ENCODE measurements at regions not wholly inside any gene's neighbourhood (a gene's known extent, or its start where the extent isn't known, plus 50 kb on each side); places are given as distances from the start of the nearest gene placed in this dataset.

DNA sequence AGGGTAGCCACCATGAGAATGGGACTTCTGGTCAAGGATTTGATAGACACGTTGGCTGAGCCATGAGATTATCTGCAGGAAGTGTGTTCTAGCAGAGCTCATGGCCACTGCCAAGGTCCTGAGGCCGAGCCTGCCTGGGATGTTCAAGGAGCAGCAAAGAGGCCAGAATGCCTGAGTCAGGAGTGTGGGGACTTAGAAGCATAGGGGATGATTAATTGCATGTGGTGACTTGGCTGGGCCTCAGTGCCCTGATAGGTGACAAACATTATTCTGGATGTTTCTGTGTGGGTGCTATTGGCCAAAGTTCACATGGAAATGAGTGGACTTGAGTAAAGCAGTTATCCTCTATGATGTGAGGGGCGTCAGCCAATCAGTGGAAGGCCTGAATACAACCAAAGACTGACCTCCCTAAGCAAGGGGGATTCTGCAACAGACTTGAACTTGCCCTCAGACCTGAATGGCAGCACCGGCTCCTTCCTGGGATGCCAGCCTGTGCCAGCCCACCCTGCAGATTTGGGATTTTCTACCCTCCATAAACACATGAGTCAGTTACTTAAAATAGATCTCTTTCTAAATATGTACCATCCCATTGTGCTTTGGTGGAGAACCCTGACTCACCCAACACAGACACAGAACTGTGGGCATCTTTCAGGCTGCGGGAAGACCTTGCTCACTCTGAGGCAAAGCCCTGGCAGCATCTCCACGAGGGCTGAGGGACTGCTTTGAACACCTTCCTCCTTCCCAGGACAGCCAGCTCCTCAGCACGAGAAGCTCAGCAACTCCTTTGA lies 363.9 kb upstream of the MGMT start:
- no peak for DNase-seq (ENCODE audit: low read depth in 2 of 2)

DNA sequence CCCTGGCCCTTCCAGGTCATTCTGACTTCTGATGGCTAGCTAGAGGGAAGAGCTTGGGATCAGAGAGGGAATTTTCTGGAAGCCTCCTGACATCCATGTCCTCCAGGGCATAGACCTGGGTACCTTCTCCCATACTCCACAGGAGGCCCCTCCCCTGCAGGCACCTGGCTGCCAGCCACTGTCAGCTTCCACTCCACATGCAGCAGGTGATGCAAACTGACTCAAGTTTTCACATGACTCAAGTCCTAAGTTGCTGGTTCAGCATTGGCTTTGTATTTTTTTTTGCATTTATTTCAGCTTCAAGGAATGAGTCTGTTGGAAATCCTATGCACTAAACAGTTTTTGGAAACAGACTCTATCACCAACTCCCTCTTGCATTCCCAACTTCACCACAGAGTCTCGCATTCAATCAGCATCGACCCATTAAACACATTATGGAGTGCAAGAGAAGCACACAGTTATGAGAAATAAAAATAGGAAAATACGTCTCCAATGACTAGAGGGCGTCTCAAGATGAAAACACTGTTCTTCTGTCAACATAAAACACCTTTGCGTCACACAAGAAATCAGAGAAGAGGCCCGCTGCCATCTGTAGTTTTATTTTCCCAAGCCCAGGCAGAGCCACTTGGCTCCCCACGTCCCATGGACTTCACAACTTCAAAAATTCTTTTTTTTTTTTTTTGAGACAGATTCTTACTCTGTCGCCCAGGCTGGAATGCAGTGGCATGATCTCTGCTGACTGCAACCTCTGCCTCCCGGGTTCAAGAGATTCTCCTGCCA lies 362.6 kb upstream of the MGMT start:
- no peak for DNase-seq (ENCODE audit: low read depth in 2 of 2)

DNA sequence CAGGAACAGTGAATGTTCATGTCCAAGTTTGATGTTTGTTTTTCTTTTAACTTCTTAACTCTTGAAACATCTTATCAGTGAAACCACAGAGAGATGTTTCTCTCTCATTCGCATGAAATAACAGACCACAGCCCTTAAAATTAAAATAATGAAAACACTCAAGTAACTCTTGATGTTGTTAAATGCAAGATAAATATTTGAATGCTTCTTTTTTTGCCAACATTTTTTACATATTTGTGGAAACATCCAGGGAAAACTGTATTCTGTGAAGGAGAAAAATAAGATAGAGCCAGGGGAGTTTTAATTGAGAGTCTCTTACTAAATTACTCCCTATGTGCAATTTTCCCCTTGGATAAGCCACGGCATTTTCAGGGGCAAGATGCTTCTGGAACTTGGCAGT lies 361.8 kb upstream of the MGMT start:
- DNase-seq (ENCODE audit: low read depth in 2 of 2) = no peak

GRCh38 chr10:129106314-129106713 lies 360.7 kb upstream of the MGMT start:
- no peak for DNase-seq (ENCODE audit: low read depth in 2 of 2)

DNA sequence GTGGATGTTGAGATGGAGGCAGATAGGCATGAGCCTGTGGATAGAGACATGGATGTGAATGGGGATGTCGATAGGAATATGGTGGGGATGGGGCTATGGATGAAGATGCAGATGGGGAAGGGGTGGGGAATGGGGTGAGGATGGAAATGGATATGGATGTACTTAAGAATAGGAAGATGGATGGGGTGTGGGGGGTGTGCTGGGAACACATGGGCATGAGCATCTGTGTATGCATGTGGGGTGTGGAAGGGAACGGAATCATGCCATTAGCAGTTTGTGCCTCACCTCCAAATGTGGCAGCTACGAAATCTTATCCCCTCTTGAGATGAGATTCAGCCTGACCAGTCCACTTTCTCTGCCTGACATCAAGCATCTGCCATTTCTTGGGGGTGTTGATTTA lies 359.5 kb upstream of the MGMT start:
- DNase-seq (ENCODE audit: low read depth in 2 of 2) = no peak

GRCh38 chr10:129108378-129108777 lies 358.7 kb upstream of the MGMT start:
- DNase-seq (ENCODE audit: low read depth in 2 of 2) = no peak

DNA sequence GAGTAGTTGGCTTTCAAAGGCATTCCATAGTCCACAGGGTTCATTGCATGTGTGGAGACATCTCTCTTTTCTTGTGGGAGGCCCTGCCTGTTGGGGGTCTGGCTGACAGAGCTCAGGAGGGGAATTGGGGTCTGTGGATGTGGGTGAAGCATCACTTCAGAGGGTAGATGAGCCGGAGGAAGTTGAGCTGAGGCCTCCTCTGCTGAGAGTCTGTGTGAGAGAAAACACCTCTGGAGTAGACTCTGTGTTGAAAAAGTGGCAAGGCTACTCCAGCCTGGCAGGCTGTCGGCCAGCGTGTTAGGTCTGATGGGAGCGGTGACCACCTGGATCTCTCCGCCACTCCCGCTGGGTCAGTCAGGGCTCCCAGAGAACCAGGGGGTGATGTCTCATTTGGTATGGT lies 358.0 kb upstream of the MGMT start:
- DNase-seq (ENCODE audit: low read depth in 2 of 2) = no peak

DNA sequence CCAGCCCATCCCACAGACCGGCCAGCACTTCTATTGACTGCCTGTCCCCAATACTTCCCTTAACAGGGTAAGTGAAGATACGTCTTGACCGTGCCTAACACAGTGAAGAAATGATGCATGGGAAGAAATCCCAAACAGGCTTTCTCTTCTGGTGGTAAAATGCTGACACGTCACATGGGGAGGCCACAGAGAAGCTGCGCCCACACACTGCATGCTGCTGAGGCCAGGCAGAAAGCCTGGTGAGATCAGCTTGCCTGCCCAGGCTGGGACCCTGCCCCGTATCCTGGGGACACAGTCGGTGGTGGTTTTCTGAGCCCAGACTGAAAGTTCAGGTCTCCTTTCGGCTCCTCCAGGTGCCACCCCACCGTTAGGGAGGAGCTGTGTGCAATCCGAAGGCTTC lies 356.3 kb upstream of the MGMT start:
- DNase-seq (ENCODE audit: low read depth in 2 of 2) = no peak

- no peak for DNase-seq (ENCODE audit: low read depth in 2 of 2)
Measured at GRCh38 chr10:129111922-129112321, 355.1 kb upstream of the MGMT start.

- DNase-seq (ENCODE audit: low read depth in 2 of 2) = no peak
Measured at GRCh38 chr10:129114588-129114987, 352.5 kb upstream of the MGMT start.

- DNase-seq (ENCODE audit: low read depth in 2 of 2) = no peak
Measured at GRCh38 chr10:129116371-129116770, 350.7 kb upstream of the MGMT start.

- no peak for DNase-seq (ENCODE audit: low read depth in 2 of 2)
Measured at GRCh38 chr10:129120441-129120840, 346.6 kb upstream of the MGMT start.

GRCh38 chr10:129122846-129123245 lies 344.2 kb upstream of the MGMT start:
- DNase-seq (ENCODE audit: low read depth in 2 of 2) = no peak

GRCh38 chr10:129123428-129123827 lies 343.6 kb upstream of the MGMT start:
- DNase-seq (ENCODE audit: low read depth in 2 of 2) = no peak

- no peak for DNase-seq (ENCODE audit: low read depth in 2 of 2)
Measured at GRCh38 chr10:129126982-129127381, 340.1 kb upstream of the MGMT start.

DNA sequence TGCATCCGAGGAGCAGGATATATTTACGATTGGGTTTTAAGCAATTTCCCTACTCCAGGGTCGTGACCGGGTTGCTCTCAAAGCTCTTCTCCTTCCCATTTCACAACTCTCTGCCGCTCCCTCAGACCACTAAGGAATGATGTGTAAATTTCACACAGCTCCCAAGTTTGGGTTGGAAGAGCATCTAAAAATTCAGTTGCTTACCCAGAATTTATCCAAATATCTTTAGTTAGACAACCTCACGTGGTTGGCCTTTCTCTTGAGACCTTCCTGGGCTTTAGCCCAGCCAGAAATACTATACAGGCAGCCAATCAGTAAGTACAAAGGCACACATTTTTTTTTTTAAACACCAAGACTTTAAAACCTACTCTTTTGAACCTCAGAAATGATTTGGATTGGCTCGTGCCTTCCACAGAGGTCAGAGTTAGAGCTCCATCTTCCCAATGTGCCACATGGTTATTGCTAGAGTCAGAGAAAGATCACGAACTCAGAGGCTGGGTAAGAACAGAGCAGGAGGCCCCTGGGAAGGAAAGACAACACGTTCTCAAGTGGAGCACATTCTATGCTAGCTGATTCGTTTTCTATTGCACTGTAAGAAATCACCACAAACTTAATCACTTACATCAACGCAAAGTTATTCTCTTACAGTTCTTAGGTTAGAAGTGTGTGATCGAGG lies 335.4 kb upstream of the MGMT start:
- no peak for DNase-seq (ENCODE audit: low read depth in 2 of 2)

- DNase-seq (ENCODE audit: low read depth in 2 of 2) = no peak
Measured at GRCh38 chr10:129133856-129134255, 333.2 kb upstream of the MGMT start.

- no peak for DNase-seq (ENCODE audit: low read depth in 2 of 2)
Measured at GRCh38 chr10:129134371-129134770, 332.7 kb upstream of the MGMT start.

DNA sequence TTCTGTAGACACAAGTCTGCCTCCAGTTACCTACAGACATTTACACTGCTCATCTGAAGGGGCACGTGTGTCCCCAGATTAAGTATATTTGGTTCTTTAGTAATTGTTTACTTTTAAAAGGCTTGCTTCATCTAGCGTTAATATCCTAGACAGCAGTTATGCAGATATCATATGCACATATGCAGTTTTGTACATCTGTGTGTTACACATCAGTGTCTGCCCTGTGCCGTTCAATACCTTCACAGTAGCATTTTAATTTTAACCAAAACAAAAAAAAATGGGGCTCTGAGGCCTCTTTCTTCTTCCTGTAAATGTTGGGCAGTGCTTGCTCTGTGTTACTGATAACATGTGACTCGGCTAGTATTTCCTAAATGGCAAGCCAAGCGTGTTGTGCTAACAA lies 331.4 kb upstream of the MGMT start:
- DNase-seq (ENCODE audit: low read depth in 2 of 2) = no peak

GRCh38 chr10:129136074-129136473 lies 331.0 kb upstream of the MGMT start:
- DNase-seq (ENCODE audit: low read depth in 2 of 2) = no peak

DNA sequence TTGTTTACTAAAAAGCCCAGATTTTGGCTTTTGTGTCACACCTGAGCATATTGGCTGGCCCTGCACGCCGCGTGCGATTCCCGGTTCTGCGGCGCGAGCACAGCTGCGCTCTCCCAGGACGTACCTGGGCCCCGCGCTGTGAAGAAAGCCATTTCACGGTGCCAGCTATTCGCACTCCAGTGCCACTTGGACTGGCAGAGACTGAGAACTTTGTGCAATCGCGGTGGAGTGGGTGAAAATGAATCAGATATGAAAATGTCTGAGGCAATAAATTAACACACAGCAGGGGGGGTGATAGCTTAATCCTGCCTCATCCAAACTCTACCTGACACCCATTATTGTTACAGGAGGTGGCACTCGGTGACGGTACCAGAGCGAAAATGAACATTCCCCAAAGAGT lies 330.1 kb upstream of the MGMT start:
- DNase-seq (ENCODE audit: low read depth in 2 of 2) = no peak

DNA sequence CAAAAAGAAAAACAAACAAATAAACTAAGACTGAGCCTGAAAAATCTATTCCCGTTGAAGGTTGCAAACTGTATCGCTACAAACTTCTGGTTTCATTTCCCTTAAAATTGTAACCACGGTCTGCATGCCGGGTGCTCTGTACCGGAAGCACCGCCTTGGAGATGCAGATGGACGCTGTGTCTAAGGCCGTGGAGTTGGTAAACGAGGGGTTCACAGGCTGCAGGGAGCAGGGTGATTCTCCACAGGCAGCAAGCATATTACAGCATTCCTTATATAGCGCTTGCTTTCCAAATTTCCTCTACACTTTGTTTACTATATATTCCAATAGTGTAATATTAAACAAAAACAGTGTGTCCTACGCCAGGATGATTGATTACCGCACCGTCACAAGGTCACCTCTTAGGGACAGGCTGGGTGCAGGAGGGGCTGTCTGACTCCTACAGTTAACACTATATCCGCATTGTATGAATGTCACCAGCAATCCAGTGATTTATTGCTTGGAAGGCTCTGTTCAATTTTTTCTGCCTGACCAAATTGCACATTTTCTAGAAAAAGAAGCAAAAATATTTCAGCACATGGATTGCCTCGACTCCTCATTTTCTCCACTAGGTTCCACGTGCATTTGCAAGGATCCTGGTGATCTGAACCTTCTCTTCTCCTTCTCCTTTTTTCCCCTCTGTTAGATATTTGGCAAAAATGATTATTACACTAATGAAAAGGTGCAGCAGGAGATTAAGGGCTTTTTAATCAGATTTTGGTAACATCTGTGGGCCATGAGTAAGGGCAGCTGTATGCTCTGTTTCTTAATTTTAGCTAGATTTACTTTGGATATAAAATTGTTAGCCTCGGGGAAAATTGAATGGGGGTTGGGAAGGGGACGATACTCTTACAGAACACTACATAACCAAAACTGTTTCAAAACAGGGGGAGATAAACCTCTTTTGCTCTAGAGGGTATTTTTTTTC lies 325.8 kb upstream of the MGMT start:
- DNase-seq (ENCODE audit: low read depth in 2 of 2) = no peak
